PC-9 (cell line): ENCODE measurements at regions not wholly inside any gene's neighbourhood (a gene's known extent, or its start where the extent isn't known, plus 50 kb on each side); places are given as distances from the start of the nearest gene placed in this dataset.

Experiments
- EZH2 ChIP-seq: fragments of 200-600 bp; sonication (generic); IDR thresholded peaks from 2 replicates; pipeline ENCODE4 v1.8.0; 2017; ENCODE audit warnings: antibody characterized with exemption, low read depth
- TF ChIP-seq, protein P1 (sequence below): fragments of 200-600 bp; sonication (generic); conservative IDR thresholded peaks from 2 replicates; pipeline ENCODE4 v1.6.1; 2017; ENCODE audit warnings: mixed run types, antibody characterized with exemption, mild to moderate bottlenecking, moderate library complexity

DNA sequence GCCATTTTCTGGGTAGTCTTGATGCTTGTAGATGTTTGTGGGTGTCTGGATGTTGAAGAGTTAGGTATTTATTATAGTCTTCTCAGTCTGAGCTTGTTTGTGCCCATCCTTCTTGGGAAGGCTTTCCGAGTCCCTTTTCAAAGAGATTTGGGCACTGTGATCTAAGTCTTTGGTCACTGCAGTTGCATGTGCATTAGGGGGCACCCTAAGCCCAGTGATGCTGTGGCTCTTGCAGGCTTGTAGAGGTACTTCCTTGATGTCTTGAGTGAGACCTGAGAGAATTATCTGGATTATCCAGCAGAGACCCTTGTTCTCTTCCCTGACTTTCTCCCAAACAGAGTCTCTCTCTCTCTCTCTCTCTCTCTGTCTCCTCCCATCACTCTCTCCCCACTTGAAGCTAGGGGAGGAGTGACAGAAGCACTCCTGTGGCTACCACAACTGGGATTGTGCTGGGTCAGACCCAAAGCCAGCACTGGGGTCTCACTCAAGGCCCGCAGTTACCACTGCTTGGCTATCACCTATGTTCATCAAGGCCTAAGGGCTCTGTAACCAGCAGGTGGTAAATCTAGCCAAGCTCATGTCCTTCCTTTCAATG lies 68.5 kb downstream of the TMCO5A start:
- TF ChIP-seq, protein P1, sequence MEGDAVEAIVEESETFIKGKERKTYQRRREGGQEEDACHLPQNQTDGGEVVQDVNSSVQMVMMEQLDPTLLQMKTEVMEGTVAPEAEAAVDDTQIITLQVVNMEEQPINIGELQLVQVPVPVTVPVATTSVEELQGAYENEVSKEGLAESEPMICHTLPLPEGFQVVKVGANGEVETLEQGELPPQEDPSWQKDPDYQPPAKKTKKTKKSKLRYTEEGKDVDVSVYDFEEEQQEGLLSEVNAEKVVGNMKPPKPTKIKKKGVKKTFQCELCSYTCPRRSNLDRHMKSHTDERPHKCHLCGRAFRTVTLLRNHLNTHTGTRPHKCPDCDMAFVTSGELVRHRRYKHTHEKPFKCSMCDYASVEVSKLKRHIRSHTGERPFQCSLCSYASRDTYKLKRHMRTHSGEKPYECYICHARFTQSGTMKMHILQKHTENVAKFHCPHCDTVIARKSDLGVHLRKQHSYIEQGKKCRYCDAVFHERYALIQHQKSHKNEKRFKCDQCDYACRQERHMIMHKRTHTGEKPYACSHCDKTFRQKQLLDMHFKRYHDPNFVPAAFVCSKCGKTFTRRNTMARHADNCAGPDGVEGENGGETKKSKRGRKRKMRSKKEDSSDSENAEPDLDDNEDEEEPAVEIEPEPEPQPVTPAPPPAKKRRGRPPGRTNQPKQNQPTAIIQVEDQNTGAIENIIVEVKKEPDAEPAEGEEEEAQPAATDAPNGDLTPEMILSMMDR, result peak; percentile 70
- no peak for TF ChIP-seq EZH2
